ENCODE measurements at regions not wholly inside any gene's neighbourhood (a gene's known extent, or its start where the extent isn't known, plus 50 kb on each side); places are given as distances from the start of the nearest gene placed in this dataset.

GRCh38 chr1:222463059-222463730 is 84.7 kb downstream of the HHIPL2 start:
- Histone ChIP-seq H3K9me3 (ENCODE audit: control insufficient read depth in 2 of 3, insufficient read depth in 1 of 3, low read length in 3 of 3) (no peaks in the 10 kb centered on the region), H3K4me3 (ENCODE audit: low read length in 3 of 3) (no peak overlapping the region), H3K27me3 (ENCODE audit: control insufficient read depth, insufficient read depth, low read length) (no peaks in the 10 kb centered on the region), H3K4me1 (ENCODE audit: control insufficient read depth in 2 of 3, insufficient read depth in 2 of 3, low read depth in 1 of 3, low read length in 3 of 3) (no peaks in the 10 kb centered on the region), H3K36me3 (ENCODE audit: control insufficient read depth in 2 of 3, insufficient read depth in 3 of 3, low read length in 3 of 3) (no peaks in the 10 kb centered on the region), H3K9ac (ENCODE audit: low read length in 3 of 3) (no peak overlapping the region), H3K27ac (ENCODE audit: low read depth in 2 of 2, low read length in 2 of 2) (no peak overlapping the region)
- FAIRE-seq (no peak), DNase-seq (no peak)
- no peak for TF ChIP-seq CTCF (IDR thresholded peaks at IDR 0.05; ENCODE audit: borderline replicate concordance, extremely low read depth, insufficient read depth)
- intact Hi-C loops (cut with DNase I): loop anchor here (5.0 kb wide), 1 partner anchor 169 kb away; no protein-coding TSS in a partner anchor

GRCh38 chr1:222462601-222463000 is 85.3 kb downstream of the HHIPL2 start:
- Histone ChIP-seq H3K27me3 (ENCODE audit: control insufficient read depth, insufficient read depth, low read length) (no peaks in the 10 kb centered on the region), H3K27ac (ENCODE audit: low read depth in 2 of 2, low read length in 2 of 2) (no peak overlapping the region), H3K4me1 (ENCODE audit: control insufficient read depth in 2 of 3, insufficient read depth in 2 of 3, low read depth in 1 of 3, low read length in 3 of 3) (no peaks in the 10 kb centered on the region), H3K9me3 (ENCODE audit: control insufficient read depth in 2 of 3, insufficient read depth in 1 of 3, low read length in 3 of 3) (peaks cover 0 to 4% (median 0%) of the 10 kb centered on the region in 3 donors), H3K4me3 (ENCODE audit: low read length in 3 of 3) (no peak overlapping the region), H3K9ac (ENCODE audit: low read length in 3 of 3) (no peak overlapping the region), H3K36me3 (ENCODE audit: control insufficient read depth in 2 of 3, insufficient read depth in 3 of 3, low read length in 3 of 3) (no peaks in the 10 kb centered on the region)
- intact Hi-C loops (cut with DNase I): loop anchor here (5.0 kb wide), 1 partner anchor 170 kb away; no protein-coding TSS in a partner anchor
- FAIRE-seq: no peak
- DNase-seq: no peak
- TF ChIP-seq CTCF (IDR thresholded peaks at IDR 0.05; ENCODE audit: borderline replicate concordance, extremely low read depth, insufficient read depth): no peak

- H3K27me3 ChIP-seq (ENCODE audit: control insufficient read depth, insufficient read depth, low read length): no peaks in the 10 kb centered on the region
- FAIRE-seq (no peak), DNase-seq (no peak)
- intact Hi-C loops (cut with DNase I): loop anchor here (5.0 kb wide), 1 partner anchor 170 kb away; no protein-coding TSS in a partner anchor
- TF ChIP-seq CTCF (IDR thresholded peaks at IDR 0.05; ENCODE audit: borderline replicate concordance, extremely low read depth, insufficient read depth): no peak
- no peak overlapping the region for H3K4me3 ChIP-seq (ENCODE audit: low read length in 3 of 3)
- no peaks in the 10 kb centered on the region for H3K36me3 ChIP-seq (ENCODE audit: control insufficient read depth in 2 of 3, insufficient read depth in 3 of 3, low read length in 3 of 3)
- no peak overlapping the region for H3K27ac ChIP-seq (ENCODE audit: low read depth in 2 of 2, low read length in 2 of 2)
- H3K4me1 ChIP-seq (ENCODE audit: control insufficient read depth in 2 of 3, insufficient read depth in 2 of 3, low read depth in 1 of 3, low read length in 3 of 3): no peaks in the 10 kb centered on the region
- peaks cover 0 to 10% (median 0%) of the 10 kb centered on the region in 3 donors for H3K9me3 ChIP-seq (ENCODE audit: control insufficient read depth in 2 of 3, insufficient read depth in 1 of 3, low read length in 3 of 3)
- H3K9ac ChIP-seq (ENCODE audit: low read length in 3 of 3): no peak overlapping the region
Measured at GRCh38 chr1:222461941-222462340, 86.0 kb downstream of the HHIPL2 start.
